ENCODE measurements at regions not wholly inside any gene's neighbourhood (a gene's known extent, or its start where the extent isn't known, plus 50 kb on each side); places are given as distances from the start of the nearest gene placed in this dataset.
"Not testable (repeated sequence)": the region's sequence is repeated elsewhere in the genome, so short reads cannot be mapped to it uniquely, and the experiment has no call there.

- Histone ChIP-seq H3K27me3 (ENCODE audit: control insufficient read depth in 3 of 3, insufficient read depth in 3 of 3, low read length in 2 of 3) (no peaks in the 10 kb centered on the region), H3K4me1 (ENCODE audit: control insufficient read depth in 5 of 5, insufficient read depth in 5 of 5, low read length in 5 of 5) (no peaks in the 10 kb centered on the region), H3K36me3 (ENCODE audit: control insufficient read depth in 4 of 4, insufficient read depth in 4 of 4, low read length in 4 of 4) (no peaks in the 10 kb centered on the region), H3K9me3 (ENCODE audit: control insufficient read depth in 4 of 4, insufficient read depth in 3 of 4, low read length in 3 of 4) (no peaks in the 10 kb centered on the region), H3K27ac (ENCODE audit: low read depth in 1 of 2, low read length in 1 of 2) (no peak overlapping the region), H3K4me3 (no peak overlapping the region), H3K9ac (ENCODE audit: insufficient read depth in 1 of 2, low read length in 2 of 2) (no peak overlapping the region)
- ATAC-seq (ENCODE audit: insufficient read depth, low FRiP score) (no peak), DNase-seq (no peak)
- 79 to 86% methylated on average over 32 of the region's 32 CpGs for WGBS, 2 donors
- TF ChIP-seq, protein P1, sequence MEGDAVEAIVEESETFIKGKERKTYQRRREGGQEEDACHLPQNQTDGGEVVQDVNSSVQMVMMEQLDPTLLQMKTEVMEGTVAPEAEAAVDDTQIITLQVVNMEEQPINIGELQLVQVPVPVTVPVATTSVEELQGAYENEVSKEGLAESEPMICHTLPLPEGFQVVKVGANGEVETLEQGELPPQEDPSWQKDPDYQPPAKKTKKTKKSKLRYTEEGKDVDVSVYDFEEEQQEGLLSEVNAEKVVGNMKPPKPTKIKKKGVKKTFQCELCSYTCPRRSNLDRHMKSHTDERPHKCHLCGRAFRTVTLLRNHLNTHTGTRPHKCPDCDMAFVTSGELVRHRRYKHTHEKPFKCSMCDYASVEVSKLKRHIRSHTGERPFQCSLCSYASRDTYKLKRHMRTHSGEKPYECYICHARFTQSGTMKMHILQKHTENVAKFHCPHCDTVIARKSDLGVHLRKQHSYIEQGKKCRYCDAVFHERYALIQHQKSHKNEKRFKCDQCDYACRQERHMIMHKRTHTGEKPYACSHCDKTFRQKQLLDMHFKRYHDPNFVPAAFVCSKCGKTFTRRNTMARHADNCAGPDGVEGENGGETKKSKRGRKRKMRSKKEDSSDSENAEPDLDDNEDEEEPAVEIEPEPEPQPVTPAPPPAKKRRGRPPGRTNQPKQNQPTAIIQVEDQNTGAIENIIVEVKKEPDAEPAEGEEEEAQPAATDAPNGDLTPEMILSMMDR (IDR thresholded peaks at IDR 0.05; ENCODE audit: control extremely low read depth, extremely low read depth) = no peak
Measured at GRCh38 chr5:37951946-37952721, 112.3 kb upstream of the GDNF start.

DNA sequence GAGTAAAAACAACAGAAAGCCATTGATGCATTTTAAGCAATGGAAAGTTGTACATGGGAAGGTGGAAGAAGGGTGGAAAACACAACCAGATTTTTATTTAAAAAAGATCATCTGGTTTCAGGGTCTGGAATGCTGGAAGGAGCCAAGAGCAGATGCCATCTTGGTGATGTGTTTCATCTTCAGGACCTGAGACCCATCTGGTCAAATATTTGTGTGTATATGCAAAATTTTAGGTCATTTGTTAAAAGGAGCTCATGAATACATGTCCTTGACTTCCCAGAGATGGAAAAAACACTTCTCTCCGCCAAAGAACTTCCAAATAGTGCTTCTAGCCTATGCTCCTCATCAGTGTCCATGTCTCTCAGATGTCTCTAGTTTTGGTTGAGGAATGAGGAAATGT is 110.6 kb upstream of the GDNF start:
- TF ChIP-seq, protein P1 (IDR thresholded peaks at IDR 0.05; ENCODE audit: control extremely low read depth, extremely low read depth) = no peak
- 80 to 88% methylated on average over 1 of the region's 1 CpG for WGBS, 2 donors
- H3K9me3 ChIP-seq (ENCODE audit: control insufficient read depth in 4 of 4, insufficient read depth in 3 of 4, low read length in 3 of 4) = no peaks in the 10 kb centered on the region
- H3K36me3 ChIP-seq (ENCODE audit: control insufficient read depth in 4 of 4, insufficient read depth in 4 of 4, low read length in 4 of 4) = no peaks in the 10 kb centered on the region
- no peak overlapping the region for H3K9ac ChIP-seq (ENCODE audit: insufficient read depth in 1 of 2, low read length in 2 of 2)
- H3K27ac ChIP-seq (ENCODE audit: low read depth in 1 of 2, low read length in 1 of 2) = no peak overlapping the region
- H3K4me3 ChIP-seq = no peak overlapping the region
- DNase-seq (no peak), ATAC-seq (ENCODE audit: insufficient read depth, low FRiP score) (no peak)
- H3K4me1 ChIP-seq (ENCODE audit: control insufficient read depth in 5 of 5, insufficient read depth in 5 of 5, low read length in 5 of 5) = no peaks in the 10 kb centered on the region
- H3K27me3 ChIP-seq (ENCODE audit: control insufficient read depth in 3 of 3, insufficient read depth in 3 of 3, low read length in 2 of 3) = no peaks in the 10 kb centered on the region

DNA sequence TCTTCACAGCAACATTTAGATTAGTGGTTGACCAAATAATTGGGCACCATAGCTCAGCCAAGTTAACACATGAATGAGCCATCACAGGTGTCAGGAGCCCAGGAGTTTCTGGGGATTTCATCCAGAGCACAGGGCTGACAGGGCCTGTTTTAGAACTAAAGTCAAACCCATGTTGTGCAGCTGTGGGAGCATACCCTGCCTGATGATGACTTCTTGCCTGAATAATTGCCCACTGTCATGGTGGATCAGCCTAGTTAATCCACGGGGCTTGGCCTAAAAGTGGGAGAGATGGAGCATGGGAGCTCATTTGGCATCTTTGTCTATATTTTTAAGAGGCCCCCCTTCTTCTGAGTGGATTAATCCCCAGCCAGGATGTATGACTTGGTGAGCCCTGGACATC is 105.6 kb upstream of the GDNF start:
- no peak overlapping the region for H3K9ac ChIP-seq (ENCODE audit: insufficient read depth in 1 of 2, low read length in 2 of 2)
- WGBS, 2 donors = 83 to 94% methylated on average over 1 of the region's 1 CpG
- H3K4me1 ChIP-seq (ENCODE audit: control insufficient read depth in 5 of 5, insufficient read depth in 5 of 5, low read length in 5 of 5) = no peaks in the 10 kb centered on the region
- H3K36me3 ChIP-seq (ENCODE audit: control insufficient read depth in 4 of 4, insufficient read depth in 4 of 4, low read length in 4 of 4) = no peaks in the 10 kb centered on the region
- no peaks in the 10 kb centered on the region for H3K27me3 ChIP-seq (ENCODE audit: control insufficient read depth in 3 of 3, insufficient read depth in 3 of 3, low read length in 2 of 3)
- DNase-seq = no peak
- no peaks in the 10 kb centered on the region for H3K9me3 ChIP-seq (ENCODE audit: control insufficient read depth in 4 of 4, insufficient read depth in 3 of 4, low read length in 3 of 4)
- ATAC-seq (ENCODE audit: insufficient read depth, low FRiP score) = no peak
- no peak overlapping the region for H3K27ac ChIP-seq (ENCODE audit: low read depth in 1 of 2, low read length in 1 of 2)
- TF ChIP-seq, protein P1 (IDR thresholded peaks at IDR 0.05; ENCODE audit: control extremely low read depth, extremely low read depth) = no peak
- no peak overlapping the region for H3K4me3 ChIP-seq

DNA sequence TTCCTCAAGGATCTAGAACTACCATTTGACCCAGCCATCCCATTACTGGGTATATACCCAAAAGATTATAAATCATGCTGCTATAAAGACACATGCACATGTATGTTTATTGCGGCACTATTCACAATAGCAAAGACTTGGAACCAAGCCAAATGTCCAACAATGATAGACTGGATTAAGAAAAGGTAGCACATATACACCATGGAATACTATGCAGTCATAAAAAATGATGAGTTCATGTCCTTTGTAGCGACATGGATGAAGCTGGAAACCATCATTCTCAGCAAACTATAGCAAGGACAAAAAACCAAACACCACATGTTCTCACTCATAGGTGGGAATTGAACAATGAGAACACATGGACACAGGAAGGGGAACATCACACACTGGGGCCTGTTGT is 103.3 kb upstream of the GDNF start:
- not testable (repeated sequence) for H3K9ac ChIP-seq (ENCODE audit: insufficient read depth in 1 of 2, low read length in 2 of 2); H3K36me3 ChIP-seq (ENCODE audit: control insufficient read depth in 4 of 4, insufficient read depth in 4 of 4, low read length in 4 of 4); H3K4me1 ChIP-seq (ENCODE audit: control insufficient read depth in 5 of 5, insufficient read depth in 5 of 5, low read length in 5 of 5); H3K4me3 ChIP-seq; H3K27ac ChIP-seq (ENCODE audit: low read depth in 1 of 2, low read length in 1 of 2); H3K9me3 ChIP-seq (ENCODE audit: control insufficient read depth in 4 of 4, insufficient read depth in 3 of 4, low read length in 3 of 4); DNase-seq; ATAC-seq (ENCODE audit: insufficient read depth, low FRiP score); H3K27me3 ChIP-seq (ENCODE audit: control insufficient read depth in 3 of 3, insufficient read depth in 3 of 3, low read length in 2 of 3)
- WGBS, 2 donors = 92 to 95% methylated on average over 2 of the region's 2 CpGs
